SK-N-MC (cell line): ENCODE measurements at regions not wholly inside any gene's neighbourhood (a gene's known extent, or its start where the extent isn't known, plus 50 kb on each side); places are given as distances from the start of the nearest gene placed in this dataset.

Experiments used
- DNase-seq: peaks from one replicate; pipeline ENCODE4 v3.0.0-alpha.2; 2011; ENCODE audit warnings: low read depth, low spot score
- H3K27ac ChIP-seq: fragments of 200-600 bp; sonication (generic); 2 replicates; pipeline ENCODE4 v1.5.1; 2016; ENCODE audit warnings: mixed run types
- H3K36me3 ChIP-seq: fragments of 200-600 bp; sonication (generic); 2 replicates; pipeline ENCODE4 v1.6.1; 2017; ENCODE audit warnings: antibody characterized with exemption, low read length, mixed read lengths; ENCODE audit not compliant: insufficient read depth
- H3K4me3 ChIP-seq: fragments of 200-600 bp; sonication (generic); 2 replicates; pipeline ENCODE4 v1.5.1; 2016
- H3K9ac ChIP-seq: fragments of 200-600 bp; sonication (generic); 2 replicates; pipeline ENCODE4 v1.8.0; 2017; ENCODE audit warnings: mixed run types, mixed read lengths; ENCODE audit not compliant: insufficient read length
- H3K9me3 ChIP-seq: fragments of 200-600 bp; sonication (generic); 2 replicates; pipeline ENCODE4 v1.6.1; 2017; ENCODE audit warnings: low read depth, mild to moderate bottlenecking, antibody characterized with exemption, low read length, moderate library complexity, mixed read lengths
- EZH2 ChIP-seq: fragments of 200-600 bp; sonication (generic); IDR thresholded peaks from one replicate; pipeline ENCODE4 v1.6.1; 2017; ENCODE audit warnings: antibody characterized with exemption
- FOXP2 ChIP-seq: optimal IDR thresholded peaks from 2 replicates; pipeline ENCODE3; 2011; ENCODE audit warnings: mild to moderate bottlenecking, moderate library complexity; ENCODE audit not compliant: insufficient read depth; ENCODE audit errors: extremely low read length, control extremely low read depth
- POLR2AphosphoS5 ChIP-seq: IDR thresholded peaks from 2 replicates; pipeline ENCODE4 v1.6.1; 2012; ENCODE audit warnings: mild to moderate bottlenecking, low read depth, low read length, borderline replicate concordance

DNA sequence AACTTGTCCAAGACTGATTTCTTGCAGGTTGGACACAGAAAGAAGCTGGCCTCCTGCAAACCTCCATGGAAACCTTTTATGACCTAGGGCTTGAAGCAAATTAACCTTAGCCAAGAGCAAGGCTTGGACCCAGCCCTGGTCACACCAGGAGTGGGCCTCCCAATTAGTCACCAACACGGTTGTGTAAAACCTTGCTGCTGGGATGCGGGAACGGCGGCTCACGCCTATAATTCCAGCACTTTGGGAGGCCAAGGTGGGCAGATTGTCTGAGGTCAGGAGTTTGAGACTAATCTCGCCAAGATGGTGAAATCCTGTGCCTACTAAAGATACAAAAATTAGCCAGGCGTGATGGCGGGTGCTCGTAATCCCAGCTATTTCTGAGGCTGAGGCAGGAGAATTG, 419.9 kb downstream of the AASDHPPT start:
- TF ChIP-seq EZH2, result no peak
- TF ChIP-seq POLR2AphosphoS5, result no peak
- TF ChIP-seq FOXP2, result no peak
- no peak overlapping the region for H3K4me3 ChIP-seq
- H3K9me3 ChIP-seq, result no peaks in the 10 kb centered on the region
- H3K36me3 ChIP-seq, result no peaks in the 10 kb centered on the region
- no peak overlapping the region for H3K9ac ChIP-seq
- no peak for DNase-seq
- H3K27ac ChIP-seq, result no peak overlapping the region

DNA sequence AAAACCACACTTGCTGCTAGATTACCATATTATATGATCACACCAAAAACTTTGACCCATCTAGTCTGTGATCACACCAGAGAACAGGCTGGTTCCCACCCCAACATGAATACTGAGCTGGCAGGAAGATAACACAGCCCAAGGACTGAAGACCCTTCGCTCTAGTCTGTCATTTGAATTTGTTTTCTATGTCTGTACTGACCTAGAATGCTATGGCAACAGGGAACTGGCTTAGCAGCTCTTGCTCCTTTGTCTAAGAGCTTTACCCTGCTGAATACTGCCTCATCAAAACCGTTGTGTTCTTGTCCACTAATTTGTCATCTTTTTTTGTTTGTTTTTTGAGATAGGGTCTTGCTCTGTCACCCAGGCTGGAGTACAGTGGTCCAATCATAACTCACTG, 420.4 kb downstream of the AASDHPPT start:
- no peaks in the 10 kb centered on the region for H3K36me3 ChIP-seq
- no peaks in the 10 kb centered on the region for H3K9me3 ChIP-seq
- TF ChIP-seq EZH2 (no peak), POLR2AphosphoS5 (no peak), FOXP2 (no peak)
- no peak for DNase-seq
- no peak overlapping the region for H3K27ac ChIP-seq
- no peak overlapping the region for H3K9ac ChIP-seq
- H3K4me3 ChIP-seq, result no peak overlapping the region

DNA sequence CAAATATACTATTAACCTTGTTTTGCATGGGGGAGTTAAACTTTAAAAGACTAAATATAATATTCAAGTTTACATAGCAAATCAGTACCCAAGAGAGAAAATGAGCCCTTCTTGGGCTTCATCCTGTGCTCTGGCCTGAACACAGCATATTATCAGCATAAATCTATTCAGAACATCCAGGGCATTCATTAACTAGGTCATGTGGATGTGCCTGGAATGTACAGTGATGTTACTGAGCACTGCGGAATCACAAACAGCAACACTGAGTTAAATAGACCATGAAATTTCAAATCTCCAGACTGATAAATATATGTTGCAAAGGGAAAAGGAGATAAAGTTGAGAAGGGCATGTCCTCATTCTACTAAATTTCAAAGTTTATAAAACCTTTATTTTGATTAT, 426.4 kb downstream of the AASDHPPT start:
- Histone ChIP-seq H3K27ac (no peak overlapping the region), H3K4me3 (no peak overlapping the region), H3K9me3 (no peaks in the 10 kb centered on the region), H3K9ac (no peak overlapping the region), H3K36me3 (no peaks in the 10 kb centered on the region)
- TF ChIP-seq EZH2, result no peak
- TF ChIP-seq POLR2AphosphoS5, result no peak
- DNase-seq, result no peak

DNA sequence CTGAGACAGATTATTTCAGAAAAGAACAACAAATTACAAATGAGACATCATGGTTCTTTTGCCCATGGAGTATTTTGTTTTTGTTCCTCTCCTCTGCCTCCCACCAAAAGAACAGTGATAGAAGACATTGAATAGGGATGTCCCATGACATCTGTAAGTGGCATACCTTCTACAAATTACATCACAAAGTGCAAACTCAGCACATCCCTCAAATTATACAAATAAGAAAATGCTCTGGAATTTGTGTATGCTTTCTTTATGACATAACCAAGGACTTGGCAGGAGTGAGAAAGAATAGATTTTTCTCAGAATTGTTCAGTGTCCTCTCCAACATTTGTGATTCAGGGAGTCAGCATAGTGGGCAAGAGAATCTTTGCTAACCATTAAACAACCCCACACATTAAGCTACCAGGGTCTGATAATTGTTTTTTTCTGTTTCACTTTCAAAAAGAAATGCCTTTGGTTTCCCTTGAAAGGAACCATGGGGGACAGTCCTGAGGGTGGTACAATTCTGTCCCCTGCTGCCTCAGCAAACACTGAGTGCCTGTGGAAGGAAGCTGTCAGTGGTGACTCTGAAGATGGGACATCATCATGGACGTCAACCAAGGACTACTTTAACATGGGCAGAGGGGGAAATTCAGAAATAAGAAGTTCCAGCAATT, 430.3 kb downstream of the AASDHPPT start:
- Histone ChIP-seq H3K27ac (no peak overlapping the region), H3K9me3 (no peaks in the 10 kb centered on the region), H3K4me3 (no peak overlapping the region), H3K9ac (no peak overlapping the region), H3K36me3 (no peaks in the 10 kb centered on the region)
- TF ChIP-seq FOXP2, result no peak
- TF ChIP-seq POLR2AphosphoS5, result no peak
- TF ChIP-seq EZH2, result no peak
- no peak for DNase-seq

DNA sequence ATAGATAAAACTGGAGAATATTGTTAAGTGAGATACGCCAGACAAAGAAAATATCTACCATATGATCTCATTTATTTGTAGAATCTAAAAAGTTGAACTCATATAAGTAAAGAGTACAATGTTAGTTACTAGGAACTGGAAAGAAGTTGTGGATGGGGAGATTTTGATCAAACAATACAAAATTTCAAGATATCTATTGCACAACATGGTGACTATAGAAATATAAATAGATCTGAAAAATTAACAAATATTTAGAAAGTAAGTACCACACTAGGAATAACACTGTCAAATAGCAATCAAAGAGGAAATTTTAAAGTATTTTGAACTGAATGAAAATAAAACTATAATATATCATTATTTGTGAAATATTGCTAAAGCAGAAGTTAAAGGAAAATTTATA, 437.2 kb downstream of the AASDHPPT start:
- TF ChIP-seq POLR2AphosphoS5, result no peak
- H3K9me3 ChIP-seq, result no peaks in the 10 kb centered on the region
- H3K4me3 ChIP-seq, result no peak overlapping the region
- no peak overlapping the region for H3K9ac ChIP-seq
- no peak overlapping the region for H3K27ac ChIP-seq
- no peaks in the 10 kb centered on the region for H3K36me3 ChIP-seq
- DNase-seq, result no peak

DNA sequence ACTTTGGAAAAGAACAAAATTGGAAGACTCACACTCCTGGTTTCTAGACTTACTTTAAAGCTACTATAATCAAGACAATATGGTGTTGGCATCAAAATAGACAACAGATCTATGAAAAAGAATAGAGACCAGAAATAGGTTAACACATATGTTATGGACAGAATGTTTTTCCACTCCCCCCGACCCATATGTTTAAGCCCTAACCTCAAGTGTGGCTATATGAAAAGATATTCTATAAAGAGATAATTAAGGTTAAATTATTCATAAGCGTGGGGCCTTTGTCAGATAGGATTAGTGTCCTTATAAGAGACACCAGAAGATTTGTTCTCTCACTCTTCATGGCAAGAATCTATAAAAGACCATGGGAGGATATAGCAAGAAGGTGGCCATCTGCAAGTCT, 440.0 kb downstream of the AASDHPPT start:
- Histone ChIP-seq H3K9me3 (no peaks in the 10 kb centered on the region), H3K27ac (no peak overlapping the region), H3K36me3 (no peaks in the 10 kb centered on the region), H3K4me3 (no peak overlapping the region), H3K9ac (no peak overlapping the region)
- no peak for DNase-seq
- TF ChIP-seq EZH2 (no peak), POLR2AphosphoS5 (no peak), FOXP2 (no peak)

DNA sequence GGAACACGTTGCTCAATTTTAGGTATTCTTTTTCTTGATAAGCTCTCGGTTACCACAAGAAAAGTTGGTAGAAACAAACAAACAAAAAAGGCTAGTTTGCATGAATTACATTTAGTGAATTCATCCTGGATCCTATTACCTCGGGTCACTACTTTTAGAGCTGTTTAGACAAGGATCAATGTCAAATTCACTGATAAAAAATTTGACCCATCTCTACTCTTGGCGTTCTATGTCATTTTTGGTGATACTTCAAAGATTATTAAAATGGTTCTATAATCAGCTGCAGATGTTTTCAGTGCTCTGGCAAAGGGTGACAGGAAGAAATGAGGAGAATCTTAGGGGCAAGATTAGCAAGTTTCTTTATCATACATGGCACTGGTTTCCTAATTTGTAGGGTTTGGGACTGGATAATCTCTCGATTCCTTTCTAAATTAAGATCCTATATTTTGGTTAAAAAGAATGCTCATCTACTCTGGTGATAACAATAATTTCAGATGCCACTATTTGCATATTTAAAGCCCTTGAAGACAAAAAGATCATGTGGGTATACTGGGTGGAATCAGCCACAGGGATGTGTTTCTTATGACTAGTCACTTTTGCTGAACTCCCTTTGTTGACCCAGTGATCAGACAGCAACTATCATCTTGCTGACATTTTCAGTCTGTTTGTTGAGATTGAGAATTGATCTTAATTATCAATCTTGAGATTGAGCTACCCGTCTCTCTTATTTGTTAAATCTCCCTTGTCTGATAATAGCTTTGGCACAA, 442.9 kb downstream of the AASDHPPT start:
- DNase-seq, result no peak
- H3K9me3 ChIP-seq, result no peaks in the 10 kb centered on the region
- TF ChIP-seq EZH2 (no peak), FOXP2 (no peak), POLR2AphosphoS5 (no peak)

DNA sequence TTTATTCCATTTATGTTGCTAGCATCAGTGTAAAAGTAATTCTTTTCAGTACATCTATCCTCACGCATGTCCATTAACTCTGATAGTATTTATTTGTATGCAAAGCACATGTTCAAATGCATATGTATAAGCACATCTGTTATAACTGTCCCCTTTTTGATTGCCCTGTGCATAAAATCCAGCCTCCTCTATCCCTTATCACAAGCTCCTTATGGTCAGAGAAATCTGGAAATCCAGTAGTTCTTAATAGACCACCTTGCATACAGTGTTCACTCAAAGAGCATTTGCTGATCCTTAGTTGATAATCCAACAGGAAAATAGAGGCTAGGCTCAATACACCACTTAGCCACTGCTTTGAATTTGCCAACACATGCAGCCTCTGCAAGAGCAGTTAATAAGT, 443.5 kb downstream of the AASDHPPT start:
- Histone ChIP-seq H3K4me3 (no peak overlapping the region), H3K9ac (no peak overlapping the region), H3K36me3 (no peaks in the 10 kb centered on the region), H3K27ac (no peak overlapping the region), H3K9me3 (no peaks in the 10 kb centered on the region)
- no peak for DNase-seq
- no peak for TF ChIP-seq EZH2
- TF ChIP-seq FOXP2, result no peak
- TF ChIP-seq POLR2AphosphoS5, result no peak

More for the DNA sequence above, 442.9 kb downstream of the AASDHPPT start:
- H3K9ac ChIP-seq, result no peak overlapping the region
- H3K36me3 ChIP-seq, result no peaks in the 10 kb centered on the region
- H3K27ac ChIP-seq, result no peak overlapping the region
- no peak overlapping the region for H3K4me3 ChIP-seq
